ENCODE measurements at regions not wholly inside any gene's neighbourhood (a gene's known extent, or its start where the extent isn't known, plus 50 kb on each side); places are given as distances from the start of the nearest gene placed in this dataset.

- Histone ChIP-seq H3K36me3 (no peaks in the 10 kb centered on the region), H3K27me3 (no peaks in the 10 kb centered on the region), H3K4me1 (peaks cover 24% of the 10 kb centered on the region), H3K27ac (no peak overlapping the region), H3K9me3 (no peaks in the 10 kb centered on the region), H3K4me3 (no peak overlapping the region)
- no peak for DNase-seq (ENCODE audit: extremely low spot score in 2 of 2)
- TF ChIP-seq POLR2A (IDR thresholded peaks at IDR 0.05): no peak
- TF ChIP-seq CTCF (IDR thresholded peaks at IDR 0.05): no peak
- TF ChIP-seq POLR2AphosphoS5 (IDR thresholded peaks at IDR 0.05; ENCODE audit: insufficient read depth in 1 of 2, low read depth in 1 of 2): no peak
- intact Hi-C loops (cut with DNase I): no loop called here
Observed at GRCh38 chr1:163874070-163874469, 552.3 kb downstream of the NUF2 start.

GRCh38 chr1:163875200-163875926 is 553.6 kb downstream of the NUF2 start:
- Histone ChIP-seq H3K27ac (peak overlapping the region; percentile 10), H3K27me3 (no peaks in the 10 kb centered on the region), H3K4me3 (peak overlapping the region in 1 of 2 donors; percentile 13), H3K9me3 (no peaks in the 10 kb centered on the region), H3K36me3 (no peaks in the 10 kb centered on the region), H3K4me1 (peaks cover 24% of the 10 kb centered on the region)
- intact Hi-C loops (cut with DNase I): no loop called here
- no peak for TF ChIP-seq CTCF (IDR thresholded peaks at IDR 0.05)
- TF ChIP-seq POLR2AphosphoS5 (IDR thresholded peaks at IDR 0.05; ENCODE audit: insufficient read depth in 1 of 2, low read depth in 1 of 2): peak in 1 of 2 donors; percentile 41
- TF ChIP-seq POLR2A (IDR thresholded peaks at IDR 0.05): no peak
- no peak for DNase-seq (ENCODE audit: extremely low spot score in 2 of 2)

- Histone ChIP-seq H3K27me3 (no peaks in the 10 kb centered on the region), H3K27ac (peak overlapping the region; percentile 51)
- intact Hi-C loops (cut with DNase I): no loop called here
Observed at GRCh38 chr1:163875927-163876320, 554.2 kb downstream of the NUF2 start.

GRCh38 chr1:163876546-163876945 is 554.8 kb downstream of the NUF2 start:
- H3K36me3 ChIP-seq: no peaks in the 10 kb centered on the region
- DNase-seq (ENCODE audit: extremely low spot score in 2 of 2): no peak
- no peak overlapping the region for H3K4me3 ChIP-seq
- H3K9me3 ChIP-seq: no peaks in the 10 kb centered on the region
- peaks cover 24% of the 10 kb centered on the region for H3K4me1 ChIP-seq
- no peaks in the 10 kb centered on the region for H3K27me3 ChIP-seq
- peak overlapping the region; percentile 51 for H3K27ac ChIP-seq
- TF ChIP-seq POLR2AphosphoS5 (IDR thresholded peaks at IDR 0.05; ENCODE audit: insufficient read depth in 1 of 2, low read depth in 1 of 2) (no peak), POLR2A (IDR thresholded peaks at IDR 0.05) (no peak), CTCF (IDR thresholded peaks at IDR 0.05) (no peak)
- intact Hi-C loops (cut with DNase I): no loop called here

More at GRCh38 chr1:163875927-163876320, 554.2 kb downstream of the NUF2 start:
- H3K4me3 ChIP-seq: peak overlapping the region in 1 of 2 donors; percentile 13
- H3K9me3 ChIP-seq: no peaks in the 10 kb centered on the region
- no peaks in the 10 kb centered on the region for H3K36me3 ChIP-seq
- peaks cover 24% of the 10 kb centered on the region for H3K4me1 ChIP-seq
- TF ChIP-seq POLR2AphosphoS5 (IDR thresholded peaks at IDR 0.05; ENCODE audit: insufficient read depth in 1 of 2, low read depth in 1 of 2) (no peak), POLR2A (IDR thresholded peaks at IDR 0.05) (no peak), CTCF (IDR thresholded peaks at IDR 0.05) (no peak)
- no peak for DNase-seq (ENCODE audit: extremely low spot score in 2 of 2)

- Histone ChIP-seq H3K27ac (no peak overlapping the region), H3K36me3 (no peaks in the 10 kb centered on the region), H3K9me3 (no peaks in the 10 kb centered on the region), H3K27me3 (no peaks in the 10 kb centered on the region), H3K4me3 (no peak overlapping the region), H3K4me1 (peaks cover 24% of the 10 kb centered on the region)
- intact Hi-C loops (cut with DNase I): no loop called here
- TF ChIP-seq POLR2AphosphoS5 (IDR thresholded peaks at IDR 0.05; ENCODE audit: insufficient read depth in 1 of 2, low read depth in 1 of 2) (no peak), CTCF (IDR thresholded peaks at IDR 0.05) (no peak)
- no peak for DNase-seq (ENCODE audit: extremely low spot score in 2 of 2)
Observed at GRCh38 chr1:163877016-163877415, 555.3 kb downstream of the NUF2 start.
